Endothelial cell of umbilical vein (primary cell): ENCODE measurements at regions not wholly inside any gene's neighbourhood (a gene's known extent, or its start where the extent isn't known, plus 50 kb on each side); places are given as distances from the start of the nearest gene placed in this dataset.

Experiments used
- CTCF ChIP-seq, 2 donors: IDR thresholded peaks; 1 replicate in 1 of 2; 2 replicates in 1 of 2; pipeline ENCODE4 v1.5.1; 2011; ENCODE audit warnings: low read length in 2 of 2, mild to moderate bottlenecking in 2 of 2, moderate library complexity in 2 of 2, control low read depth in 1 of 2, inconsistent platforms in 1 of 2, low read depth in 1 of 2; ENCODE audit not compliant: insufficient read depth in 1 of 2; ENCODE audit errors: extremely low read depth in 1 of 2
- MYC ChIP-seq: IDR thresholded peaks from one replicate; pipeline ENCODE4 v1.6.1; 2011; ENCODE audit warnings: mild to moderate bottlenecking, low read depth, low read length
- POLR2AphosphoS5 ChIP-seq: IDR thresholded peaks from 2 replicates; pipeline ENCODE4 v1.6.1; 2012; ENCODE audit warnings: low read depth, mild to moderate bottlenecking, control low read depth, low read length, moderate library complexity; ENCODE audit not compliant: insufficient read depth

- TF ChIP-seq CTCF (IDR thresholded peaks at IDR 0.05; ENCODE audit: extremely low read depth in 1 of 2, insufficient read depth in 1 of 2, low read depth in 1 of 2, low read length in 2 of 2), result no peak
- TF ChIP-seq POLR2AphosphoS5, result no peak
- TF ChIP-seq MYC, result no peak
Observed at GRCh38 chr3:104920512-104920911, 446.2 kb upstream of the ALCAM start.
